ENCODE measurements at regions not wholly inside any gene's neighbourhood (a gene's known extent, or its start where the extent isn't known, plus 50 kb on each side); places are given as distances from the start of the nearest gene placed in this dataset.

DNA sequence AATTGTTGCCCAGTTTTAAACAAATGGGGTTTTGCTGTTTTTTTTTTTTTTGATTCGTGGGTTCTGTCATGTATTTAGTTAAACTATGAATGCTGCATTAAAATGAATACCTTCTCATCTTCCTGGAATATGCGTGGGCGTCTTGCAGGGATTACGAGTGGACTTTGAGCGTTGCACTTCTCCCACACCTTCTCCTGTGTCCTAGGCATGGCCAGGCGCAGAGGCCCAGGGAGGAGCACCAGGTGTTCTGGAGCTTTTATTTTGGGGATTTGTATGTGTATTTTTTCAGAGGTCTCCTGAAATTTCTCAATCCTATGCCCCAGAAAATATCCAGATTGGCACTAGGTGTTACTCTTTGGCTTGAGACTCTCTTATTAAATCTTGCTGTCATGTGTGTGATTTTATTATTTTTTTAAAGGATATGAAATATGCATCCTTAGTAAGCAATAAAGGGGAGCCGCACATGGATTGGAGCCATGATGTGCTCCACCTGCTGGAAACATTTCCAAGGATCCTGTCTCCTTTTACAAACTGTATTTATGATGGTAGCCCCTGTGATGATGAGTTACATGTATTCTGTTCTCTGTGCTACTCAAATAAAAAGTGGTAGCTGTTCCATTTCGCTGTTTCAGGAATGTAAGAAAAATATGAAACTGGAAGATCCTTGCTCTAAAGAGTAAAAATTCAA lies 482.2 kb upstream of the KLF6 start:
- no peak for TF ChIP-seq HNRNPUL1 (IDR thresholded peaks at IDR 0.05; ENCODE audit: low read length)
- peak in 1 of 3 experiments; percentile 27; a peak in 2 of 6 replicates for TF ChIP-seq CTCF (IDR thresholded peaks at IDR 0.05 in 2 of 3, conservative IDR thresholded peaks at IDR 0.05 in 1 of 3; ENCODE audit: insufficient read depth in 2 of 3, low read depth in 1 of 3, low read length in 3 of 3)
- no peak for TF ChIP-seq FOXJ3 (CRISPR knock-in tag; IDR thresholded peaks at IDR 0.05)
- no peak for TF ChIP-seq MXI1 (IDR thresholded peaks at IDR 0.05; ENCODE audit: low read depth, low read length)
- no peak for TF ChIP-seq ZNF785 (CRISPR knock-in tag; IDR thresholded peaks at IDR 0.05)
- no peak for TF ChIP-seq ZNF584 (CRISPR knock-in tag; IDR thresholded peaks at IDR 0.05; ENCODE audit: low read depth)

Measured in K562 (cell line).